Renal pelvis (tissue), 1 donor: ENCODE measurements at regions not wholly inside any gene's neighbourhood (a gene's known extent, or its start where the extent isn't known, plus 50 kb on each side); places are given as distances from the start of the nearest gene placed in this dataset.
A peak's percentile ranks its signal among the peaks of the same experiment; 100 is the strongest.

Experiments used
- DNase-seq: peaks from one replicate; pipeline ENCODE4 v3.0.0-alpha.2; 2013

DNA sequence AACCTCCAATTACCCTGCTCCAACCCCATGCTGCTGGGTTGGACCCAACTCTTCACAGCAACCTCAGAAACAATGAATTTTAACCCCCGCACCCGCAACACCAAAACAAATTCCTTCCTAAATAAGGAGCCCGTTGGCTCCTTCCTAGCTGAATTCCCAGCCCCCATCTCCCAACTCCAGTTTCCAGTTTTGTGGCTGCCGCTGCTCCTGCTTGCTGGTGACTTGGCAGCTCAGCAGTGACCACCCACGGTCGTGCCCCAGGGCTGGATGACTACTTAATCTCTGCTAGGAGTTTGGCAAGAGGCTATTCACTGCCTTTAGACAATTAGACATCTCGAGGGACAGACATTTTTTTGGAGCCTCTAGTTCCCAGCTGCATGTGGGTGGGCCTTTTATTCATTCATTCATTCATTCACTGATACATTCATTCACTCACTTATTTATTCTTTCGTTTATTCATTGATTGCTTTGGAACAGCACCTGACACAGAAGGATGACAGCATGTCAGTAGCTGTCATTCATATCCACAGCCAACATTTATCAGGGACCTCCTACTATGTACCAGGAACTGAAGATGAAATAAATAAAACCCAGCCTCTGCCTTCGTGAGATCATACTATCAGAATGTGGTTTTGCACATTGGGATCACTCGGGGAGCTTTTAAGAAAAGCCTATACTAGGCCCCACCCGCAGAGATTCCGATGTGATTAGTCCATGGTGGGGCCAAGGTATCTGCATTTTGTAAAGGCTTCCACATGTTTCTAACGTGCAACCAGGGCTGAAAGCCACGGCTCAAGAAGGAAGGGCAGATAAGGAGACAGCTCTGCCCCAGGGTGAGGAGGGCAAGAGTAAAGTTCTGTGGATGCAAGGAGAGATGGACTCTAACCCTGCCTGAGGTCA is 256.5 kb downstream of the SHQ1 start:
- peak; percentile 53 for DNase-seq

DNA sequence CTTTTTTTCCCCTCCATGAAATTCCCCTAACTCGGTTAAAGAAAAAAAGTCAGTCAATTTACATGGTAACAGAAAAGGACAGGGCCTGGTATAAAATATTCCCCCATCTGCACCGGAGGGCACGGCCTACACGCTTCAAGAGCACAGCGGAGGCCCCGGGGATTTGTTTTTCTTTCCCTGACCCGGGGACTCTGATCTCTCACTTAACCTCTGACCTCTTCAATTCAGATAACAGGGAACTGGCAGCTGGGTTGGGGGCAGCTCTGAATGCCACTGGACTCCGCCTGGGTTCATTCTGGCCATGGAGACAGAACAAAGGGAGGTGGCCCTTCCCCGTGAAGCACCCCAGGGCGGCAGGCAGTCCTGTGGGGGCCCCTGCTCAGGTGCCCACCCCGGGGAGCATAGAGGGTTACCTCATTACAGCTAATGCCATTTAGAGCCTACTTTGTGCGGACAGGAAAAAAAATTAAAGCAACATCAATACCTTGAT is 257.5 kb downstream of the SHQ1 start:
- no peak for DNase-seq

DNA sequence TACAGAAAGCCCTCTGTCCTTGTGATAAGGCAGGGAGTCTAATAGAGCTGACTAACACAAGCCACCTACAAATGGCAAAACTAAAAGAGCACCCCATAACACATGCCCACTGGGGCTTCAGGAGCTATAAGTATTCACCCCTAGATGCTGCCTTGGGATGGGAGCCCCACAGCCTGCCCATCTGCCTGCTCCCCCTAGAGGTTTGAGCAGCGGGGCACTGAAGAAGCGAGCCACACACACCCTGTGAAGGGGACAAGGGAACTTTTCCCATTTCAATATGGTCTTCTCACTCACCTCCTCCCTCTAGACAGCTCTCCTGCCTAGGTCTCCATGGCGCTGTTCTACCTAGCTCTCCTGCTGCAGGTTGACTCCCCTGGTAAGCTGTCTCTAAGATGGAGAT is 261.0 kb downstream of the SHQ1 start:
- DNase-seq = no peak

DNA sequence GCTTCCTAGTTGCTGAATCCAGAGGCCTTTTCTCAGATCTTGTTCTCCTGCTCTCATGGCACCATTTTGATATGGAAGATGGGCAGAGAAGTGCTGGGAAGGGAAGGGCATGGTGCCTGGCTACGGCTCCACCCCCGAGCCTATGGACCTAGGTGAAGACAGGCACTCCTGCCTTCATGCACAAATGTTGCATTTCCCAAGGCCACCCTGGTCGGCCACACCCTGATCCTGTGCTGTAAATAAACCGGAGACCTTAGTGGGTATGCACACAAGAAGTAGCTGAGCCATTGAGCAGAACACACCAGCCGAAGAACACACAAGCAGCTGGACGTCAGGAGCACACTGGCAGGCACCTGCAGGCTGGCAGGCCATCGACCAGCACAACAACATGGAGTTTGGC is 261.6 kb downstream of the SHQ1 start:
- no peak for DNase-seq

DNA sequence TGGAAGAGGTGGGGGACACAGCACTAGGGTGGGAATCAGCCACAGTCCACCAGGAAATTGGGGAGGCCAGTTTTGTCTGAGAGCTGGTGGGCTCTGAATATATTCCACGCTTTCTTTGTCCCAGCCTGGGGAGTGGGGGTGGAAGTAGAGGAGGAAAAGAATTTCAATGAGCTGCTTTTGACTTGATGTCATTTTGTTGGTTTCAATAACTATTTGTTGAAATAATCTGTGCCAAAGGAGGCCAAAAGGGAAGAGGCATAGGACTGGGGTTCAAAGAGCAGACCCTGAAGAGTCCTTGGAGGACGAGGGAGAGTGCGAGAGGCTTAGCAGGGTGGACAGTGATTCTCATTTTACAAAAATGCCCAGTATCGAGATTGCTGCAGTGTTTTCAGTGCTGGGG is 262.3 kb downstream of the SHQ1 start:
- DNase-seq = no peak

DNA sequence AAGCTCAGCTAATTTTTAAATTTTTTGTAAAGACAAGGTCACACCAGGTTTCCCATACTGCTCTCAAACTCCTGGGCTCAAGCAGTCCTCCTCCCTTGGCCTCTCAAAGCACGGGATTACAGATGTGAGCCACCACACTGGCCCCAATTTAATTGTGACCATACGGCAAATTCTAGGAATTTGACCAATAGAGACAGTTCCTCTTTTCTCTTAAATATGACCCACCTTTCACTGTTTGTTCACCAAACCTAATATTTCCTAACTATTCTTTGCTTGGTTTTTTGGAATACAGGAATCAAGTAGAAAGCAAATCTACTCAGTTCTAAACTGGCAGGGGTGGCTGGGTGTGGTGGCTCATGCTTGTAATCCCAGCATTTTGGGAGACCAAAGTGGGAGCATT is 264.0 kb downstream of the SHQ1 start:
- no peak for DNase-seq

DNA sequence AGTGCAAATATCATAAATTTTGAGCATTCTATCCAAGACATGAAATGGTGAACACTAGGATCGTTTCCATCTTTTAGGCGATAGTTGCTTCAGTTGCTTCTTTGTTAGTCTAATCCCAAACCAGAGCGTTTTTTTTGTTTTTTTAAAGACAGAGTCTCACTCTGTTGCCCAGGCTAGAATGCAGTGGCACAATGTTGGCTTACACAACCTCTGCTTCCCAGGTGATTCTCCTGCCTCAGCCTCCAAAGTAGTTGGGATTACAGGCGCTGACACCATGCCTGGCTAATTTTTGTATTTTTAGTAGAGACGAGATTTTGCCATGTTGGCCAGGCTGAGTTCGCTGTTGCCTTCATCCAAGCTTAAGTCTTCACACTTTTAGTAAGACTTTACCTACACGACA is 265.3 kb downstream of the SHQ1 start:
- DNase-seq = no peak

DNA sequence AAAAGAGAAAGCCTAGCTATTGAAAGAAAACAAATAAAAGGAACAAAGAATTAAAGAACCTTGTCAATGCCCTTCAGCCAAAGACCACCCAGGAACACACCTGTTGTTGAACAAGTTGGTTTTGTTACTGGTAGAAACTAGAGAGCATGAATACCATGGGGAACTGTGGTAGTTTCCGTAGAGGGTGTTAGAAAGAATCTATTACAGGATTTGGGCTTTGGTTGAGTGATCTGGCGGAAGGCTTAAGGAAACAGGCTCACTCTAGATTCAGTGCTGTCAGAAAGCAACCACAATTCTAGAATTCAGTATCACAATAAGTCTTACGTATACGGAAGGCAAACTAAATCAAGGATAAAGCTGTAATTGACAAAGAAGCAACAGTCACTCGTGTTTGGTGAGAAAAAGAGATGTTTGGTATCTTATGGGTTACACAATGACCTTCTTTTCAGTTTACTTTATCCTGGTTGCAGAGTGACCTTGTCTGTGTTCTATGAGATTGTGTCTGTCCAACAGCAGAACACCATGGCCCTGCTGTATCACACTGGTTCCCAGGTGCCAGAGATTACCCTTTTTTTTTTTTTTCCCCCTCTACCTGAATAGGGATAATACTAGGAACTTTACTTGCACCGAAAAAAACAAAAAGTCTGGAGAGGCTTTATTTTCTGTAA is 265.9 kb downstream of the SHQ1 start:
- peak; percentile 40 for DNase-seq

DNA sequence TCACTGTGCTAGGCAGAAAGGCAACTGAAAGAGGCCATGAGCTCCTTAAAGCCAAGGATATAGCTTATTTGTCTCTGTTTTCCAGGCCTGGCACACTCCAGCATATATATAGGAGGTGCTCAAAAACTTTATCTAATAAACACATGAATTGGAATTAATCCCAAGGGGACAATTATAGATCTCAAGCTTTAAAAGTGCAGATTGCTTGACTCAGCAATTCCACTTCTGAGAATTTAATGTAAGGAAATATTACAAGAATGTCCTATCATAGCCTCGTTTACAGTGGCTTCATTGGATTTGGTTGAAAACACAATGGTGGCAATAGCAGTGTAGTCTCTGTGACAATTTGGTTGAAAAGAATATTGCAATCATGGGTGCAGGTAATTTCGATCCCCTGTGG is 267.3 kb downstream of the SHQ1 start:
- DNase-seq = no peak

DNA sequence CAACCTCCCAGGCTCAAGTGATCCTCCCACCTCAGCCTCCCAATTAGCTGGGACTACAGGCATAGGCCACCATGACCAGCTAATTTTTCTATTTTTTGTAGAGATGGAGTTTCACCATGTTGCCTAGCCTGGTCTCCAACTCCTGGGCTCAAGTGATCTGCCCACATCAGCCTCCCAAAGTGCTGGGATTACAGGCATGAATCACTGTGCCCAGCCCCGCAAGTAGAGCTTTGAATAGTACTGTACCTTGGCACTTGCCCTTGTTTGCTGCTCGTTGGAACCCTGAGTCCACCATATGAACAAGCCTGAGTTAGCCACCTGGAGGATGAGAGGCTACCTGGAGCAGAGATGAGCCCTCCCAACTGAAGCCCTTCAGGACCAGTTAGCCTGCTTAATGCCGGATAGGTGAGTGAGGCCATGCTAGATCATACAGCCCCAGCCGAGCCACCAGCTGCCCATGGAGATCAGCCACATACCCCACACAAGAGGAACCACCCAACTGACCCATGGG is 267.9 kb downstream of the SHQ1 start:
- DNase-seq = no peak

DNA sequence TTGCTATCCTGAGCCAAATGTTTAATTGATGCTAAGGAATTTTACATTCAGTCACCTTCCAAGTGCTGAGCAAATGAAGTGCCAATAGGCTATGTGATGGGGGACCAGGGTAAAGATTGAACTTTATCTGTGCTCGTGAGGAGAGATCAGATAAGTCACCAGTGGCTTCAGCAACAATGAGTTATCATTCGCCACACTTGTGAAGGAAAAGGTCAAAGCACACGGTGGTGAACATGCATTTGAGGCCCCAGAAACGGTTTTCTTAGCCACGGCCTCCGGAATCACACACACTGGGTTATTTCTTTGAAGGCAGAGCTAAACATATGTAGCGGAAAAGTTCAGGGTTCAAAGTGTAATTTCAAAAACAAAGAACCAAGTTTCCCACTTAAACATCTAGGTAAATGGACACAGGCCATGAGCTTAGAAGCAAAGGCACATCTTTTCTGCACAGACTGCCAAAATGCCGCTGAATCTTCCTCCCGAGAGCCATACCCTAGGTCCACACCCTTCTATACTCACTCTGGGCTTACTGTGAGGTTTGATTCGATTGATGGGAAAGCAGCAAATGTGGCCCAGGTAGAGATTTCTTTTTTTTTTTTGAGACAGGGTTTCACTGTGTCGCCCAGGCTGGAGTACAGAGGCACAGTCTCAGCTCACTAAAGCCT is 268.5 kb downstream of the SHQ1 start:
- no peak for DNase-seq

DNA sequence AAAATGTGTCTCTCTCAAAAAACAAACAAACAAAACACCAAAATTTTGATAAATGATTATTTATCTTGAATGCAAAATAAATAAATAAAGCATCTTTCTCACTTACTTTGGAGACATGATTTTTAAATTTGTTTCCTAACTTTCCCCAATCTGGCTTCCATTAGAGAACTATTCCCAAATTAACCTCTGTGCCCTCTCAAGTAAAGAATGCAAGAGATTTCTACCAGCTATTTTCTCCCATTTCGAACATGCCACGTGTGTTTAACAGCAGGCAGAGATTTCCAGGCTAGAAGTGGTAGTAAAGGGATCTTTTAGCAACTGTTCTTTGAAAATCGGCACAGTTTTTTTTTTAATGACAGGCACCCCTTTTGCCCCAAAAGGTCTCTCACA is 269.1 kb downstream of the SHQ1 start:
- DNase-seq = no peak

DNA sequence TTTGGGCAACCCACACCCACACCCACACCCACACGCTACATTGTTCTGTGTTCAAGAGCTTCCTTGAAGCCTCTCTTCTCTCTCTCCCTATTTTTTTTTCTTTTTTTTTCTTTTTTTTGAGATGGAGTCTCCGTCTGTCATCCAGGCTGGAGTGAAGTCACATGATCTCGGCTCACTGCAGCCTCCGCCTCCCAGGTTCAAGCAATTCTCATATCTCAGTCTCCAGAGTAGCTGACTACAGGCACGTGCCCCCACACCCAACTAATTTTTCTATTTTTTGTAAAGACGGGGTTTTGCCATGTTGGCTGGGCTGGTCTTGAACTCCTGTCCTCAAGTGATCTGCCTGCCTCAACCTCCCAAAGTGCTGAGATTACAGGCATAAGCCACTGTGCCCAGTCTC is 271.1 kb downstream of the SHQ1 start:
- DNase-seq = no peak

DNA sequence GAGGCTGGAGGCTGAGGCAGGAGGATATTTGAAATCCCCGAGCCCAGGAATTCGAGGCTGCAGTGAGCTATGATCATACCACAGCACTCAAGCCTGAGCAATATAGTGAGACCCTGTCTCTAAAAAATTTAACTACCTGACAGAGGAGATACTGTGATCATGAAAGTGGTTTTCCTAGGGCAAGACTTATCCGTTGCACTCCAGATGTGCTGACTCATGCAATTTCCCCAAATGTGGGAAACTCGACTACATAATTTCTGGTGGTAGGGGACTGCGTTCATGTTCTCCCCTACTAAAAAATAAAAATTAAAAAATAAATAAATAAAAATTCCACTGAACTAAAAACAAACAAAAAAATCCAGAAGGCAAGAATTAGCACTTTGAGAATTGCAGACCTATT is 271.7 kb downstream of the SHQ1 start:
- no peak for DNase-seq

DNA sequence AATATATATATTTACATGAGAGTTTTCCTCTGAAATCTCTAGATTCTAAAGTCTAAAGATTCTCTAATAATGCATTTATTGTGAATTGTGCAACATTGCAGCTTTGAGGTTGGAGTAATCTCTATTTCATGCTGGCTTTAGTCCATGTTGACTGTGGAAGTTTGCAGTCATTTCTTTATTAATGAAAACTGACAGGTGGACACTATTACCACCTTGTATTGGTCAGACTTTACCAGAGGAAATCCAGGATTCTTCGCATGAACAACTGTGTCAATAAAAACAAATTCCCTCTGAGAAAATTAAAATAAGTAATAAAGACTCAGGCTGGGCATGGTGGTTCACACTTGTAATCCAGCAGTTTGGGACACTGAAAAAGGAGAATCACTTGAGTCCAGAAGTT is 274.1 kb downstream of the SHQ1 start:
- DNase-seq = no peak

DNA sequence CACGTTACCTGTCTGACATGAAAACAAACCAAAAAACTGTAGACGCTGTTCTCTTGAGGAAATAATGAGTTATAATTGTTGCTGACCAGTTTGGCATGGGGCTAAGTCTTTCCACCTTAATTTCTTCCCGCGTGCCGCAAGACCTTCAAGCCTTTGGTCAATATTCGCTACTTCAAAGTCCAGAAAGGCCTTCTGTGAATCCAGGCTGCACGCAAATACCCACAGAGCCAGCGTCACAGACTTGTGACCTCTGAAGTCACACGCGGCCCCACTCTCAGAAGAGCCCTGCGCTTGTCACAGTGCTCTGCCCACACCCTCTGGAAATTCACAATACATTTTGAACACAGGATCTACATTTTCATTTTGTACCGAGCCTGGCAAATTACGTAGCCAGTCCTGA is 275.2 kb downstream of the SHQ1 start:
- DNase-seq = no peak

DNA sequence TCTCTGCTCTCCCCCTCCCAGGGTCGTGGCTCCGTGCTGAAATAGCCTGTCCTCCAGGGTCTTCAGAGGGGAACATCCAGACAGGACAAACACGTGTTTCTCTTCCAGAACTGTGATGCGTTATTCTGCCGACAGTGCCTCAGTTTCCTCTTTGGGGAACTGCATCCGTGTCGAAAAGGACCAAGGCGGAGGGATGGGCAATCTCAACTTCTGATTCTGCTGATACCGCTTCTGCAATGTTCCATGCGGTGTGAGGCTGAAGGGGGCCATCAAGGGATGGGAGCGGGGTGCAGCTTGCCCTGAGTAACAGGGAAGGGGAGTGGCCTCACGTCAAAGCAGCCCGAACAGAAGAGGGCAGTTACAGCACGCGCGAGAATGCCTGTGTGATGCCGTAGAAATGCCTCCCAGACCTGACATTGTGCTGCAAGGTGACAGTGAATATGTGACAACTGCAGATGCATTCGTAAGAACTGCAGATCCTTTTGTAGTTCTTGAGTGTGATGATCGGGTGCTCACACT is 275.7 kb downstream of the SHQ1 start:
- no peak for DNase-seq

DNA sequence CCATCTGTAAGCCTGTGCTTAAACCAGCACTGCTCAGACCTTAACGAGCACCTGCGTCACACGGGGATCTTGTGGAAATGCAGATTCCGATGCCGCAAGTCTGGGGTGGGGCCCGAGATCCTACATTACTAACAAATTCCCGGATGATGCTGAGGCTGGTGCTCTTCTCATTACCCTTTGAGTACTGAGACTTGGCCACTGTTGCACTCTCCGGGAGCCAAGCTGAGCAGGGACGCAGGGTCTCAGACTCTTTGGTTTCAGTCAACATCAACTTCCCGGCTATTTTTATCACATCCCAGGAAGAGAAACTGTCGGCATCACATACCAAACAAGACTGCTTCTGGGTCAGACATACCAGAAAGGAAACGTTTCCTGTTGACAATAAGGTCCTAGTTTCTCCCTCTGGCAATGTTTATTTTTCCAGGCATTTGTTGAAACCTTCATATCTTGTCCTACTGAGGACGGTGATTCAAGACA is 276.6 kb downstream of the SHQ1 start:
- DNase-seq = no peak

DNA sequence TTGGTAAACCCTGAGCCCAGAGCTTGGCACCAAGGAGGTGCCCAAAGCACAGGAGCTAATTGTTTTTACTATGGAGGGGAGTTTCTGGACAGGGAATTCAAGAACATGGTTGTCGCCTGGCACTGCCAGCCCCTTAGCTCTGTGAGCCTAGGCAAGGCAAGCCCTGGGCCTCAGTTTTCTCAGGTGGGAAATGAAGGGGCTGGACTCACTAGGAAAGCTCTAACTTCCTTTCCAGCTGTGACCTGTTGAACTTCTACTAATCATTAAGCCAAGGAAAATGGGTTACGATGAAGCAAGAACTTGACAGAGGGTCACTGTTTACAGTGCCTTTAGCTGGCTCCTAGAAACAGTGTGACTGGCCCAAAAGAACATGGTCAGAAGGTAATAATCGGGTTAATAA is 277.2 kb downstream of the SHQ1 start:
- DNase-seq = no peak

DNA sequence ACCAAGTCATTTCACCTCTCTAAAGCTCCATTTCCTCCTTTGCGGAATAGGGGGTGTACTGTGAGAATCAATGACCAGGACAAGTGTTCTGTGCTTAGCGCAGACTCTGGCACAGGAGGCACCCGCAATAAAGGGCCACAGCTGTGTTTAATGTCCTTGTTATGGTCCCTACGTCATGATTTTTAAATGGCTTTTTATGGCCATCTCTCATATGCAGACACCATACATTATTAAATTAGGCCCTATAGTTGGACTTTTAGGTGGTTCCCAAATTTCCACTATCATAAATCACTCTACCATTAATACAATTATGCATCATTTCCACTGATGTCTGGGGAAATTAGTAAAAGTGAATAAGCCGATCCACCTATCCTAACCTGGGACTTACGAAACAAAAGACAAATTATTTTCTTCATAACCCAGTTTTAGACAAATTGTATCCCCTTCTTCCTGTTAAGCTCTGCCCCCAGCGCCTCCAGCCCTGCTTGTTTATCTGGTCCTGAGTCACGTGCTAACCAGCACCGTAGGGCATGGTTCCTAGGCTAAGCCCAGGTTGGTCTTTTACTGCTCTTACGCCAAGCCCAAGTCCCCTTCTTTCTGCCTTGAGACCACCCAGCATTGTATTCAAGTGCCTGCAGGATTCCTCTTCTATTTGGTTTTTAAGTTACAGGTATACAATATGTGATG is 278.3 kb downstream of the SHQ1 start:
- no peak for DNase-seq

DNA sequence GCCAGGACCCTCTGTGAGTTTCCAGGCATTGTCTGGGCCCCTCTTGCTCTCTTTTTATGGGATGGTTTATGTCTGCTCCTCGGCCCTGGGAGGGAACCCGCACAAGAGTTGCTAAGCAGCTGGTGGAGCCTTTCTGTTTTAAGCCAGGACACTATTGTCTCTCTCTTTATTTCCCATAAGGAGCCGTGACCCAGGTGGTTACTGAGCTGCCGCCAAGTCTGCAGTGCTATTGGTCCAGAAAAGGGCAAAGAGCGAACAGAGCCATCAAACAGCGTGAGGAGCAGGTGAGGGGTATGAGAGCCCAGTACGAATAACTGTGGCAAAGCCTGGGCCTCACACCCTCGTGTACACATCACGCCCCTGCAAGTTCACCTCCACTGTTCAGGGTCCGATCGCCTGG is 280.2 kb downstream of the SHQ1 start:
- no peak for DNase-seq

DNA sequence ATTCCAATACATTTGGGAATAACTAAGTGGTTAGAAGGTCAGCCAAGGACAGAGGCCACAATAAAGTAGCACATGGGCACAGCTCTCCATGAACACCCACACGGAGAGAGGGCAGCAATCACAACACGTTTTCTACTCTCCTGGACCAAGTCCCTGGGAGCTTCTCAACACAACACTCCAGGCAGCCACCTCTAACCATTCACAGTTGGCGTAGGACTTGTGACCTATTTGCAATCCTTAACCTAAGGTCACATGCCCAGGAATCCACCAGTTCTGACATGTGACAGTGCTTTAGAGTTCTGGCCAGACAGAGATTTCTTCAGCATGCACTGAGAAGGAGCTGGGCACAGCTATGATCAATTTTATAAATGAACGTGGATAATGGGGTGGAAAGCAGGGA is 280.8 kb downstream of the SHQ1 start:
- no peak for DNase-seq
